GM18907 (cell line): ENCODE measurements at regions not wholly inside any gene's neighbourhood (a gene's known extent, or its start where the extent isn't known, plus 50 kb on each side); places are given as distances from the start of the nearest gene placed in this dataset.
"Not testable (repeated sequence)": the region's sequence is repeated elsewhere in the genome, so short reads cannot be mapped to it uniquely, and the experiment has no call there.

Experiments
- ATAC-seq: cut with Tn5 transposase; IDR thresholded peaks from one replicate; pipeline ENCODE4 v1.9.1; 2021; ENCODE audit warnings: mild to moderate bottlenecking, moderate library complexity; ENCODE audit not compliant: unreplicated experiment

- no peak for ATAC-seq
Observed at GRCh38 chr5:91927439-91927838, 544.3 kb upstream of the ARRDC3 start.

GRCh38 chr5:91925249-91925648, 542.1 kb upstream of the ARRDC3 start:
- ATAC-seq = no peak

- ATAC-seq = not testable (repeated sequence)
Observed at GRCh38 chr5:91917037-91917814, 534.1 kb upstream of the ARRDC3 start.

GRCh38 chr5:91910655-91911054, 527.5 kb upstream of the ARRDC3 start:
- ATAC-seq = no peak

- no peak for ATAC-seq
Observed at GRCh38 chr5:91910247-91910646, 527.1 kb upstream of the ARRDC3 start.

GRCh38 chr5:91906494-91906893, 523.4 kb upstream of the ARRDC3 start:
- no peak for ATAC-seq

GRCh38 chr5:91906027-91906426, 522.9 kb upstream of the ARRDC3 start:
- ATAC-seq = no peak

GRCh38 chr5:91898898-91899297, 515.8 kb upstream of the ARRDC3 start:
- no peak for ATAC-seq

GRCh38 chr5:91898019-91898418, 514.9 kb upstream of the ARRDC3 start:
- ATAC-seq = no peak

- no peak for ATAC-seq
Observed at GRCh38 chr5:91888810-91889209, 505.7 kb upstream of the ARRDC3 start.

- ATAC-seq = no peak
Observed at GRCh38 chr5:91885291-91886265, 502.5 kb upstream of the ARRDC3 start.

GRCh38 chr5:91884036-91884435, 500.9 kb upstream of the ARRDC3 start:
- ATAC-seq = no peak

- ATAC-seq = no peak
Observed at GRCh38 chr5:91875196-91875779, 492.2 kb upstream of the ARRDC3 start.

GRCh38 chr5:91867799-91868198, 484.7 kb upstream of the ARRDC3 start:
- ATAC-seq = no peak

GRCh38 chr5:91865915-91866314, 482.8 kb upstream of the ARRDC3 start:
- no peak for ATAC-seq

- no peak for ATAC-seq
Observed at GRCh38 chr5:91864962-91865361, 481.8 kb upstream of the ARRDC3 start.

GRCh38 chr5:91851670-91852069, 468.6 kb upstream of the ARRDC3 start:
- ATAC-seq = no peak

- ATAC-seq = no peak
Observed at GRCh38 chr5:91850031-91850430, 466.9 kb upstream of the ARRDC3 start.

GRCh38 chr5:91849069-91849468, 466.0 kb upstream of the ARRDC3 start:
- ATAC-seq = no peak

- ATAC-seq = no peak
Observed at GRCh38 chr5:91848453-91848852, 465.3 kb upstream of the ARRDC3 start.

GRCh38 chr5:91841423-91841822, 458.3 kb upstream of the ARRDC3 start:
- no peak for ATAC-seq
